ENCODE measurements at regions not wholly inside any gene's neighbourhood (a gene's known extent, or its start where the extent isn't known, plus 50 kb on each side); places are given as distances from the start of the nearest gene placed in this dataset.

DNA sequence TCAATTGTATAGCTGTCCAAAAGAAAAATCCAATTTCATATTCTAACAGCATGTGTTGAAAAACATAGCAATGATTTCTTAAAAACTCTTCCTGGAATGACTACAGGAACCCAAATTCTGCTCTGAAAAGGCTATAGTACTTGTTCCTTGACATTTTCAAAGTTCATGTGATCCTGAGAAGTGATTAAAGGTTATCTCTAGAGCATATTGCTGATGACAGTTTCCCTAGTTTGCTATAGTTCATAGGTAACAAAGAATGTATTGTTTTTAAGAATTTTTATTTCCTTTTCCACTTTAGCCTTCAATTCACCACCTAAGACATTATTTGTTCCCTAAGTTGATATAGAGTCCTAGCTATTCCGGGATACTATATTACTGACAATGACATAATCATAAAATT, 1614.6 kb downstream of the PCDH7 start (continued):
- TF ChIP-seq, protein P1, sequence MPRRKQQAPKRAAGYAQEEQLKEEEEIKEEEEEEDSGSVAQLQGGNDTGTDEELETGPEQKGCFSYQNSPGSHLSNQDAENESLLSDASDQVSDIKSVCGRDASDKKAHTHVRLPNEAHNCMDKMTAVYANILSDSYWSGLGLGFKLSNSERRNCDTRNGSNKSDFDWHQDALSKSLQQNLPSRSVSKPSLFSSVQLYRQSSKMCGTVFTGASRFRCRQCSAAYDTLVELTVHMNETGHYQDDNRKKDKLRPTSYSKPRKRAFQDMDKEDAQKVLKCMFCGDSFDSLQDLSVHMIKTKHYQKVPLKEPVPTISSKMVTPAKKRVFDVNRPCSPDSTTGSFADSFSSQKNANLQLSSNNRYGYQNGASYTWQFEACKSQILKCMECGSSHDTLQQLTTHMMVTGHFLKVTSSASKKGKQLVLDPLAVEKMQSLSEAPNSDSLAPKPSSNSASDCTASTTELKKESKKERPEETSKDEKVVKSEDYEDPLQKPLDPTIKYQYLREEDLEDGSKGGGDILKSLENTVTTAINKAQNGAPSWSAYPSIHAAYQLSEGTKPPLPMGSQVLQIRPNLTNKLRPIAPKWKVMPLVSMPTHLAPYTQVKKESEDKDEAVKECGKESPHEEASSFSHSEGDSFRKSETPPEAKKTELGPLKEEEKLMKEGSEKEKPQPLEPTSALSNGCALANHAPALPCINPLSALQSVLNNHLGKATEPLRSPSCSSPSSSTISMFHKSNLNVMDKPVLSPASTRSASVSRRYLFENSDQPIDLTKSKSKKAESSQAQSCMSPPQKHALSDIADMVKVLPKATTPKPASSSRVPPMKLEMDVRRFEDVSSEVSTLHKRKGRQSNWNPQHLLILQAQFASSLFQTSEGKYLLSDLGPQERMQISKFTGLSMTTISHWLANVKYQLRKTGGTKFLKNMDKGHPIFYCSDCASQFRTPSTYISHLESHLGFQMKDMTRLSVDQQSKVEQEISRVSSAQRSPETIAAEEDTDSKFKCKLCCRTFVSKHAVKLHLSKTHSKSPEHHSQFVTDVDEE (CRISPR knock-in tag; IDR thresholded peaks at IDR 0.05), result no peak
- no peak for TF ChIP-seq TCF4 (CRISPR knock-in tag; IDR thresholded peaks at IDR 0.05; ENCODE audit: borderline replicate concordance)
- TF ChIP-seq, protein P2, sequence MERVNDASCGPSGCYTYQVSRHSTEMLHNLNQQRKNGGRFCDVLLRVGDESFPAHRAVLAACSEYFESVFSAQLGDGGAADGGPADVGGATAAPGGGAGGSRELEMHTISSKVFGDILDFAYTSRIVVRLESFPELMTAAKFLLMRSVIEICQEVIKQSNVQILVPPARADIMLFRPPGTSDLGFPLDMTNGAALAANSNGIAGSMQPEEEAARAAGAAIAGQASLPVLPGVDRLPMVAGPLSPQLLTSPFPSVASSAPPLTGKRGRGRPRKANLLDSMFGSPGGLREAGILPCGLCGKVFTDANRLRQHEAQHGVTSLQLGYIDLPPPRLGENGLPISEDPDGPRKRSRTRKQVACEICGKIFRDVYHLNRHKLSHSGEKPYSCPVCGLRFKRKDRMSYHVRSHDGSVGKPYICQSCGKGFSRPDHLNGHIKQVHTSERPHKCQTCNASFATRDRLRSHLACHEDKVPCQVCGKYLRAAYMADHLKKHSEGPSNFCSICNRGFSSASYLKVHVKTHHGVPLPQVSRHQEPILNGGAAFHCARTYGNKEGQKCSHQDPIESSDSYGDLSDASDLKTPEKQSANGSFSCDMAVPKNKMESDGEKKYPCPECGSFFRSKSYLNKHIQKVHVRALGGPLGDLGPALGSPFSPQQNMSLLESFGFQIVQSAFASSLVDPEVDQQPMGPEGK (CRISPR knock-in tag; IDR thresholded peaks at IDR 0.05; ENCODE audit: borderline replicate concordance), result no peak
- TF ChIP-seq, protein P3, sequence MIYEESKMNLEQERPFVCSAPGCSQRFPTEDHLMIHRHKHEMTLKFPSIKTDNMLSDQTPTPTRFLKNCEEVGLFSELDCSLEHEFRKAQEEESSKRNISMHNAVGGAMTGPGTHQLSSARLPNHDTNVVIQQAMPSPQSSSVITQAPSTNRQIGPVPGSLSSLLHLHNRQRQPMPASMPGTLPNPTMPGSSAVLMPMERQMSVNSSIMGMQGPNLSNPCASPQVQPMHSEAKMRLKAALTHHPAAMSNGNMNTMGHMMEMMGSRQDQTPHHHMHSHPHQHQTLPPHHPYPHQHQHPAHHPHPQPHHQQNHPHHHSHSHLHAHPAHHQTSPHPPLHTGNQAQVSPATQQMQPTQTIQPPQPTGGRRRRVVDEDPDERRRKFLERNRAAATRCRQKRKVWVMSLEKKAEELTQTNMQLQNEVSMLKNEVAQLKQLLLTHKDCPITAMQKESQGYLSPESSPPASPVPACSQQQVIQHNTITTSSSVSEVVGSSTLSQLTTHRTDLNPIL (CRISPR knock-in tag; IDR thresholded peaks at IDR 0.05; ENCODE audit: low read depth), result no peak
- no peak for TF ChIP-seq ESRRG (CRISPR knock-in tag; IDR thresholded peaks at IDR 0.05)
- TF ChIP-seq ISL1 (CRISPR knock-in tag; IDR thresholded peaks at IDR 0.05), result no peak
- no peak for TF ChIP-seq ZNF70 (CRISPR knock-in tag; IDR thresholded peaks at IDR 0.05)
- no peak for TF ChIP-seq BACH2 (CRISPR knock-in tag; IDR thresholded peaks at IDR 0.05; ENCODE audit: borderline replicate concordance)

DNA sequence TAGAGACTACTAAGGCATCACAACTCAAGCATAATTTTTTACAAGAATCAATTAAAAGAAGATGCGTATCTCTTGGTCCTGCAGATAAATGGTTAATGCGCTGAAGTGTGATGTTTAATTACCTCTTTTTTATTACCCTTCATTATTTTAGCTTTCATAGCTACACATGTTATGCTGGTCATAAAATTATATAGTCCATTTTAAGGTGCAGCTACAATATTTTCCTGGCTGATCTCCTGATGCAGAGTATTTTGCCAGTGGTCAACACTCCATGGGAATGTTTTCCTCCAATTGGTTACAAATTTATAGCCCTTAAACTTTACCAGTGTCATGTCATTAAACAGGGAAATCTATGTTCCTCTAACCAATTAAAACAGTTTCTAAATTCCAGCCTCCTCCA, 1617.2 kb downstream of the PCDH7 start:
- no peak for ATAC-seq
- TF ChIP-seq ZFP3 (CRISPR knock-in tag; IDR thresholded peaks at IDR 0.05), result no peak
- no peak for TF ChIP-seq TCF4 (CRISPR knock-in tag; IDR thresholded peaks at IDR 0.05; ENCODE audit: borderline replicate concordance)

DNA sequence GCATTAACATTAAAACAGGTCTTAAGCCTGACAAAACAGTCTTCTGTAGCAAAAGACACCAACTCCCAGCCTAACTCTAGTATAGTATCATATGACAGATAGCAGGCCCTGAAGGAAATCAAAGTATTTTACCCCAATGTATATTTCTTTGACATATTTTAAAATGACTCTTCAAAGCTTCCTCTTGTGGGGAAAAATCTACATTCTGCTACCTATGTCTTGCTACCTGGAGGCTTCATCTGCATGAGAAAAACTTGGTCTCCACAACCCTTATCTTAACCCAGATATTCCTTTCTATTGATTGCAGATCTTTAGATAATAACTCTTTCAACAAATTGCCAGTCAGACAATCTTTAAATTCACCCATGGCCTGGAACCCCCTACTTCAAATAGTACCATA, 1620.4 kb downstream of the PCDH7 start:
- no peak for ATAC-seq

More for the DNA sequence above, 1620.4 kb downstream of the PCDH7 start:
- TF ChIP-seq ZC3H10 (CRISPR knock-in tag; IDR thresholded peaks at IDR 0.05), result no peak
- TF ChIP-seq, protein P1 (CRISPR knock-in tag; IDR thresholded peaks at IDR 0.05), result no peak
- no peak for TF ChIP-seq SNAI2 (CRISPR knock-in tag; IDR thresholded peaks at IDR 0.05)
- TF ChIP-seq, protein P3 (CRISPR knock-in tag; IDR thresholded peaks at IDR 0.05; ENCODE audit: low read depth), result no peak
- TF ChIP-seq, protein P2 (CRISPR knock-in tag; IDR thresholded peaks at IDR 0.05; ENCODE audit: borderline replicate concordance), result no peak
- TF ChIP-seq PPARA (CRISPR knock-in tag; IDR thresholded peaks at IDR 0.05; ENCODE audit: borderline replicate concordance), result no peak
- no peak for TF ChIP-seq ZNF565 (CRISPR knock-in tag; conservative IDR thresholded peaks at IDR 0.05; ENCODE audit: low read depth)
- no peak for TF ChIP-seq ISL1 (CRISPR knock-in tag; IDR thresholded peaks at IDR 0.05)
- TF ChIP-seq RARB (CRISPR knock-in tag; IDR thresholded peaks at IDR 0.05), result no peak
- no peak for TF ChIP-seq BACH2 (CRISPR knock-in tag; IDR thresholded peaks at IDR 0.05; ENCODE audit: borderline replicate concordance)
- no peak for TF ChIP-seq ZNF8 (CRISPR knock-in tag; IDR thresholded peaks at IDR 0.05)
- no peak for TF ChIP-seq ZNF70 (CRISPR knock-in tag; IDR thresholded peaks at IDR 0.05)
- no peak for TF ChIP-seq ZFP3 (CRISPR knock-in tag; IDR thresholded peaks at IDR 0.05)
- no peak for TF ChIP-seq ZFP30 (CRISPR knock-in tag; IDR thresholded peaks at IDR 0.05)
- TF ChIP-seq ARNTL (CRISPR knock-in tag; IDR thresholded peaks at IDR 0.05; ENCODE audit: borderline replicate concordance, low read depth), result no peak
- TF ChIP-seq, protein P4, sequence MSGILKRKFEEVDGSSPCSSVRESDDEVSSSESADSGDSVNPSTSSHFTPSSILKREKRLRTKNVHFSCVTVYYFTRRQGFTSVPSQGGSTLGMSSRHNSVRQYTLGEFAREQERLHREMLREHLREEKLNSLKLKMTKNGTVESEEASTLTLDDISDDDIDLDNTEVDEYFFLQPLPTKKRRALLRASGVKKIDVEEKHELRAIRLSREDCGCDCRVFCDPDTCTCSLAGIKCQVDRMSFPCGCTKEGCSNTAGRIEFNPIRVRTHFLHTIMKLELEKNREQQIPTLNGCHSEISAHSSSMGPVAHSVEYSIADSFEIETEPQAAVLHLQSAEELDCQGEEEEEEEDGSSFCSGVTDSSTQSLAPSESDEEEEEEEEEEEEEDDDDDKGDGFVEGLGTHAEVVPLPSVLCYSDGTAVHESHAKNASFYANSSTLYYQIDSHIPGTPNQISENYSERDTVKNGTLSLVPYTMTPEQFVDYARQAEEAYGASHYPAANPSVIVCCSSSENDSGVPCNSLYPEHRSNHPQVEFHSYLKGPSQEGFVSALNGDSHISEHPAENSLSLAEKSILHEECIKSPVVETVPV (CRISPR knock-in tag; IDR thresholded peaks at IDR 0.05), result no peak
- TF ChIP-seq OSR1 (CRISPR knock-in tag; IDR thresholded peaks at IDR 0.05), result no peak
- TF ChIP-seq, protein P5, sequence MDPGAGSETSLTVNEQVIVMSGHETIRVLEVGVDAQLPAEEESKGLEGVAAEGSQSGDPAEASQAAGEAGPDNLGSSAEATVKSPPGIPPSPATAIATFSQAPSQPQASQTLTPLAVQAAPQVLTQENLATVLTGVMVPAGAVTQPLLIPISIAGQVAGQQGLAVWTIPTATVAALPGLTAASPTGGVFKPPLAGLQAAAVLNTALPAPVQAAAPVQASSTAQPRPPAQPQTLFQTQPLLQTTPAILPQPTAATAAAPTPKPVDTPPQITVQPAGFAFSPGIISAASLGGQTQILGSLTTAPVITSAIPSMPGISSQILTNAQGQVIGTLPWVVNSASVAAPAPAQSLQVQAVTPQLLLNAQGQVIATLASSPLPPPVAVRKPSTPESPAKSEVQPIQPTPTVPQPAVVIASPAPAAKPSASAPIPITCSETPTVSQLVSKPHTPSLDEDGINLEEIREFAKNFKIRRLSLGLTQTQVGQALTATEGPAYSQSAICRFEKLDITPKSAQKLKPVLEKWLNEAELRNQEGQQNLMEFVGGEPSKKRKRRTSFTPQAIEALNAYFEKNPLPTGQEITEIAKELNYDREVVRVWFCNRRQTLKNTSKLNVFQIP (CRISPR knock-in tag; IDR thresholded peaks at IDR 0.05; ENCODE audit: borderline replicate concordance, low read depth), result no peak
- TF ChIP-seq ESRRG (CRISPR knock-in tag; IDR thresholded peaks at IDR 0.05), result no peak
- TF ChIP-seq GLIS3 (CRISPR knock-in tag; IDR thresholded peaks at IDR 0.05), result no peak

All from SK-N-SH treated with all-trans-retinoic acid at 6 μM for 48 hours (cell line).